ENCODE measurements at regions not wholly inside any gene's neighbourhood (a gene's known extent, or its start where the extent isn't known, plus 50 kb on each side); places are given as distances from the start of the nearest gene placed in this dataset.

- TF ChIP-seq ZSCAN4 (tag by site-specific recombination; IDR thresholded peaks at IDR 0.05): no peak
- TF ChIP-seq ZNF394 (tag by site-specific recombination; IDR thresholded peaks at IDR 0.05; ENCODE audit: borderline replicate concordance): no peak
- TF ChIP-seq ZNF248 (tag by site-specific recombination; IDR thresholded peaks at IDR 0.05): no peak
- no peak for TF ChIP-seq ZNF626 (tag by site-specific recombination; IDR thresholded peaks at IDR 0.05)
- TF ChIP-seq ZNF513 (tag by site-specific recombination; IDR thresholded peaks at IDR 0.05): no peak
These were observed 188.3 kb downstream of the OGFRL1 start (continued) for GRCh38 chr6:71476872-71477271.

GRCh38 chr6:71478834-71479541 is 190.4 kb downstream of the OGFRL1 start:
- ChIA-PET POLR2A (no interaction called here), CTCF (no interaction called here)
- Histone ChIP-seq H3K27ac (ENCODE audit: extremely low read depth, low read depth, low read length) (no peak overlapping the region), H3K4me1 (ENCODE audit: control insufficient read depth, insufficient read depth, low read length) (no peaks in the 10 kb centered on the region), H3K4me3 (ENCODE audit: low read depth, low read length) (no peak overlapping the region), H3K36me3 (ENCODE audit: control insufficient read depth in 2 of 2, insufficient read depth in 1 of 2, low read length in 2 of 2) (no peaks in the 10 kb centered on the region), H3K9me3 (ENCODE audit: control insufficient read depth, insufficient read depth, low read depth, low read length) (no peaks in the 10 kb centered on the region)
- TF ChIP-seq ZNF791 (tag by site-specific recombination; IDR thresholded peaks at IDR 0.05) (no peak), ZXDB (tag by site-specific recombination; IDR thresholded peaks at IDR 0.05) (no peak), ZNF529 (tag by site-specific recombination; IDR thresholded peaks at IDR 0.05; ENCODE audit: insufficient replicate concordance) (no peak), ZNF266 (tag by site-specific recombination; IDR thresholded peaks at IDR 0.05; ENCODE audit: low read depth) (no peak), ZNF518A (tag by site-specific recombination; conservative IDR thresholded peaks at IDR 0.05; ENCODE audit: low read depth) (no peak)

GRCh38 chr6:71480577-71480976 is 192.0 kb downstream of the OGFRL1 start:
- H3K4me1 ChIP-seq (ENCODE audit: control insufficient read depth, insufficient read depth, low read length): no peaks in the 10 kb centered on the region
- no peak overlapping the region for H3K27ac ChIP-seq (ENCODE audit: extremely low read depth, low read depth, low read length)
- H3K36me3 ChIP-seq (ENCODE audit: control insufficient read depth in 2 of 2, insufficient read depth in 1 of 2, low read length in 2 of 2): no peaks in the 10 kb centered on the region
- no peaks in the 10 kb centered on the region for H3K9me3 ChIP-seq (ENCODE audit: control insufficient read depth, insufficient read depth, low read depth, low read length)
- H3K4me3 ChIP-seq (ENCODE audit: low read depth, low read length): no peak overlapping the region
- POLR2A ChIA-PET: no interaction called here
- CTCF ChIA-PET: interaction anchor here (0.6 kb wide), 2 partner anchors 29 to 32 kb away, joined by 3 to 6 read pairs; no protein-coding TSS in a partner anchor
- TF ChIP-seq AEBP2 (tag by site-specific recombination; IDR thresholded peaks at IDR 0.05; ENCODE audit: borderline replicate concordance) (no peak), ZNF791 (tag by site-specific recombination; IDR thresholded peaks at IDR 0.05) (no peak), ZNF501 (tag by site-specific recombination; IDR thresholded peaks at IDR 0.05) (no peak), ZNF571 (tag by site-specific recombination; IDR thresholded peaks at IDR 0.05) (no peak), ZNF146 (tag by site-specific recombination; IDR thresholded peaks at IDR 0.05) (no peak), ZNF48 (tag by site-specific recombination; IDR thresholded peaks at IDR 0.05) (no peak), PRDM1 (tag by site-specific recombination; IDR thresholded peaks at IDR 0.05) (no peak), ZNF311 (tag by site-specific recombination; IDR thresholded peaks at IDR 0.05; ENCODE audit: borderline replicate concordance) (no peak), ELK4 (IDR thresholded peaks at IDR 0.05; ENCODE audit: borderline replicate concordance, low read depth, low read length) (no peak), ZNF610 (tag by site-specific recombination; IDR thresholded peaks at IDR 0.05; ENCODE audit: borderline replicate concordance) (no peak), ZNF488 (tag by site-specific recombination; IDR thresholded peaks at IDR 0.05) (no peak), REPIN1 (tag by site-specific recombination; IDR thresholded peaks at IDR 0.05; ENCODE audit: low read depth) (no peak)
